Muscle layer of duodenum (tissue), 2 donors: ENCODE measurements at regions not wholly inside any gene's neighbourhood (a gene's known extent, or its start where the extent isn't known, plus 50 kb on each side); places are given as distances from the start of the nearest gene placed in this dataset.
"Not testable (repeated sequence)": the region's sequence is repeated elsewhere in the genome, so short reads cannot be mapped to it uniquely, and the experiment has no call there.

Experiments used
- H3K27ac ChIP-seq: one replicate; pipeline ENCODE4 v1.7.0; 2013; ENCODE audit warnings: mild to moderate bottlenecking, low read length
- H3K27me3 ChIP-seq: one replicate; pipeline ENCODE4 v1.7.0; 2013; ENCODE audit warnings: low read depth, mild to moderate bottlenecking, control low read depth, low read length
- H3K36me3 ChIP-seq, 2 donors: one replicate each; pipeline ENCODE4 v1.7.0; 2013; ENCODE audit warnings: low read length in 2 of 2, control low read depth in 1 of 2, mild to moderate bottlenecking in 1 of 2; ENCODE audit not compliant: insufficient read depth in 2 of 2, control insufficient read depth in 1 of 2
- H3K4me1 ChIP-seq, 2 donors: one replicate each; pipeline ENCODE4 v1.7.0; 2013; ENCODE audit warnings: low read length in 2 of 2, mild to moderate bottlenecking in 2 of 2, control low read depth in 1 of 2, moderate library complexity in 1 of 2; ENCODE audit not compliant: insufficient read depth in 2 of 2, control insufficient read depth in 1 of 2
- H3K4me3 ChIP-seq, 2 donors: one replicate each; pipeline ENCODE4 v1.7.0; 2013; ENCODE audit warnings: low read length in 2 of 2, low read depth in 1 of 2, mild to moderate bottlenecking in 1 of 2
- H3K9me3 ChIP-seq, 2 donors: one replicate each; pipeline ENCODE4 v1.7.0; 2013; ENCODE audit warnings: low read length in 2 of 2, control low read depth in 1 of 2, mild to moderate bottlenecking in 1 of 2; ENCODE audit not compliant: control insufficient read depth in 1 of 2
- donor health status: healthy.

GRCh38 chr15:36004891-36005490, 459.0 kb upstream of the DPH6 start:
- H3K9me3 ChIP-seq = no peaks in the 10 kb centered on the region
- H3K27me3 ChIP-seq = no peaks in the 10 kb centered on the region
- no peaks in the 10 kb centered on the region for H3K36me3 ChIP-seq
- no peaks in the 10 kb centered on the region for H3K4me1 ChIP-seq
- H3K4me3 ChIP-seq = no peak overlapping the region
- no peak overlapping the region for H3K27ac ChIP-seq

GRCh38 chr15:36005542-36005941, 459.6 kb upstream of the DPH6 start:
- Histone ChIP-seq H3K4me1 (no peaks in the 10 kb centered on the region), H3K27me3 (no peaks in the 10 kb centered on the region), H3K9me3 (no peaks in the 10 kb centered on the region), H3K27ac (no peak overlapping the region), H3K4me3 (no peak overlapping the region), H3K36me3 (no peaks in the 10 kb centered on the region)

- Histone ChIP-seq H3K36me3 (no peaks in the 10 kb centered on the region), H3K27me3 (no peaks in the 10 kb centered on the region), H3K9me3 (no peaks in the 10 kb centered on the region), H3K27ac (no peak overlapping the region), H3K4me1 (no peaks in the 10 kb centered on the region), H3K4me3 (no peak overlapping the region)
These were observed 461.7 kb upstream of the DPH6 start for GRCh38 chr15:36007699-36008098.

GRCh38 chr15:36008719-36009118, 462.8 kb upstream of the DPH6 start:
- Histone ChIP-seq H3K36me3 (no peaks in the 10 kb centered on the region), H3K4me1 (no peaks in the 10 kb centered on the region), H3K4me3 (no peak overlapping the region), H3K9me3 (no peaks in the 10 kb centered on the region), H3K27me3 (no peaks in the 10 kb centered on the region), H3K27ac (no peak overlapping the region)

GRCh38 chr15:36024031-36024688, 478.2 kb upstream of the DPH6 start:
- Histone ChIP-seq H3K4me1 (no peaks in the 10 kb centered on the region), H3K27me3 (no peaks in the 10 kb centered on the region), H3K4me3 (no peak overlapping the region), H3K36me3 (no peaks in the 10 kb centered on the region), H3K9me3 (no peaks in the 10 kb centered on the region), H3K27ac (no peak overlapping the region)

- Histone ChIP-seq H3K4me1 (no peaks in the 10 kb centered on the region), H3K27me3 (no peaks in the 10 kb centered on the region), H3K4me3 (no peak overlapping the region), H3K36me3 (no peaks in the 10 kb centered on the region), H3K27ac (no peak overlapping the region), H3K9me3 (no peaks in the 10 kb centered on the region)
These were observed 480.8 kb upstream of the DPH6 start for GRCh38 chr15:36026627-36027283.

GRCh38 chr15:36029606-36030210, 483.7 kb upstream of the DPH6 start:
- Histone ChIP-seq H3K27me3 (no peaks in the 10 kb centered on the region), H3K4me1 (no peaks in the 10 kb centered on the region), H3K4me3 (no peak overlapping the region), H3K36me3 (no peaks in the 10 kb centered on the region), H3K9me3 (no peaks in the 10 kb centered on the region), H3K27ac (no peak overlapping the region)

GRCh38 chr15:36039996-36040572, 494.1 kb upstream of the DPH6 start:
- Histone ChIP-seq H3K4me3 (no peak overlapping the region), H3K27ac (no peak overlapping the region), H3K4me1 (no peaks in the 10 kb centered on the region), H3K27me3 (no peaks in the 10 kb centered on the region), H3K36me3 (no peaks in the 10 kb centered on the region), H3K9me3 (no peaks in the 10 kb centered on the region)

- not testable (repeated sequence) for H3K4me3 ChIP-seq, H3K36me3 ChIP-seq, H3K27ac ChIP-seq
These were observed 501.2 kb upstream of the DPH6 start for GRCh38 chr15:36047018-36047716.

GRCh38 chr15:36050899-36051298, 504.9 kb upstream of the DPH6 start:
- no peak overlapping the region for H3K27ac ChIP-seq
- no peaks in the 10 kb centered on the region for H3K9me3 ChIP-seq
- H3K27me3 ChIP-seq = no peaks in the 10 kb centered on the region
- no peak overlapping the region for H3K4me3 ChIP-seq
- H3K4me1 ChIP-seq = no peaks in the 10 kb centered on the region
- no peaks in the 10 kb centered on the region for H3K36me3 ChIP-seq

More at GRCh38 chr15:36047018-36047716, 501.2 kb upstream of the DPH6 start:
- H3K4me1 ChIP-seq, H3K9me3 ChIP-seq, H3K27me3 ChIP-seq: not testable (repeated sequence)

- not testable (repeated sequence) for H3K27me3 ChIP-seq, H3K4me3 ChIP-seq, H3K36me3 ChIP-seq, H3K4me1 ChIP-seq, H3K27ac ChIP-seq, H3K9me3 ChIP-seq
These were observed 506.7 kb upstream of the DPH6 start for GRCh38 chr15:36052641-36053040.
